Ammon's horn (tissue), 1 donor: ENCODE measurements at regions not wholly inside any gene's neighbourhood (a gene's known extent, or its start where the extent isn't known, plus 50 kb on each side); places are given as distances from the start of the nearest gene placed in this dataset.
"Not testable (repeated sequence)": the region's sequence is repeated elsewhere in the genome, so short reads cannot be mapped to it uniquely, and the experiment has no call there.

Source experiments
- DNase-seq: peaks from one replicate; pipeline ENCODE4 v3.0.0-alpha.2; 2016; ENCODE audit warnings: low spot score

GRCh38 chr18:30451981-30452380, 590.6 kb downstream of the DSC3 start:
- no peak for DNase-seq

DNA sequence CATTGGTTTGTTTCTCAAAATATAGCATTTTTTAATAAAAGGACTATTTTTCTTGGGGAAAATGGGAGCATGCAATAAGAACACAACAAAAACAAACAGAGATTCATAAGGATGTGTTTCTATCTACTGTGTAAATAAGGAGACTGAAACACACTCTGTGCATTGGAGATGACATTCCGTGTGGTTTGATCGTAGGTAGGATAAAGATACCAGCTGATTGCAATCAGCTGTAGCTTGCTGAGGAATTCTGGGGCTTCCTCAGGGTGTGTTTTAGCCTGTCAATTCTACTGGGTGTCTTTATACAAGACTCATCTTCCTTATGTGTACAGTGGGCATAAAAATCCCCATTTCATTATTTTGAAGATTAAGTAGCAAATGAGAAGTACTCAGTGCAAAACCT, 591.6 kb downstream of the DSC3 start:
- DNase-seq: no peak

DNA sequence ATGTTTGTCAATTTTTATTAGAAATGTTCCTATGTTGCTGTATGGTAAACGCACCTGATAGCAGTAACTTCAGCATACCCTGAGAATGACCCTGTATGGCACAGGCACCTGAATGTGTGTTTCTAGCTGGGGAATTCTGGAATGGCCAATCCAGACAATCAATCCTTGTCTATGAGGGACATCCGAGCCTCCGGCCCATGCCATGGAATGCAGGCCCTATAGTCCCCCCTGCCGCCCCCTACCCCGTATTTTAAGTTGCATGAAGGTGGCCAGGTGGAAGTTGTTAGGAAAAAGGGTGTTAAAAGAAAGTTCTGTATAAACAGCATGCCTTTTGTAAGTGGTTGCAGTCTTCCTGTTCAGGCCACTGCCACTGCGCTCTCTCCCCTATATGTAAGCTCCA, 595.9 kb downstream of the DSC3 start:
- no peak for DNase-seq

- no peak for DNase-seq
Observed at GRCh38 chr18:30444544-30444943, 598.0 kb downstream of the DSC3 start.

GRCh38 chr18:30440351-30440750, 602.2 kb downstream of the DSC3 start:
- no peak for DNase-seq

GRCh38 chr18:30439174-30439573, 603.4 kb downstream of the DSC3 start:
- DNase-seq: no peak

DNA sequence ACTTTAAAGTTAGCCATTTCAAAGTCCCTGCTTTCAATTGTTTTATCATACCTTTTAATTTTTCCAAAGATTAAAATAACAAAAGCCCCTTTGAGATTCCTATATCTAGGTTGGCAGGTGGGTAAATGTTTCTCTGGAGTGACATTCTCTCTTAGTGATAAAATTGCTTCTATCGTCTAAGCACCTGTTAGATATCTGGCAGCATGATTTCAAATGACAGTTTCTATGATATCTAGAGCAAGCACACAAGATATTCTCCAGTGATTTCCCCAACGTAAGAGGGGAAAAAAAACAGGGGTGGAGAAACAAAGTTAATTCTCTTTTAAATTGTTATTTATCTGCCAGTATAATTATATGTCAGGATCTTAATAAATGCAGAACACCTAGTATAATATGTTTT, 610.2 kb downstream of the DSC3 start:
- no peak for DNase-seq

GRCh38 chr18:30419399-30419798, 623.1 kb downstream of the DSC3 start:
- DNase-seq: not testable (repeated sequence)

DNA sequence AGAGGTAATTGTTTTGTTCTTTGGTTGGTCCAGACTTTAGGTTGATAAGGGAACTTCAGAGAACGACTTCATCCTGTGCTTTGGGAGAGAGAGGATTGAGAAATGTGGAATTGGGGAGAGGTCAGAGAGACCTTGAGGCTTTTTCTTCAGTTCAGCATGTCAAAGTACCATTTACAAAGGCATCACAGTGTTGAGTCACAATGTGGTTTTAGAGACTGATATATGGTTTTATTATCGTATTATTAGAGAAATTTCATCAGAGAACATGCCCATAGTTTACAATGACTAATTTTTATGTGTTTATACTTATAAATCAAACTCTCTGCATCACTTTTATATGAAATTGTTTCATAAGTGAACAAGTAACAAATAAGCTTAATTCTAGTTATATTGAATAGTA, 626.6 kb downstream of the DSC3 start:
- no peak for DNase-seq

DNA sequence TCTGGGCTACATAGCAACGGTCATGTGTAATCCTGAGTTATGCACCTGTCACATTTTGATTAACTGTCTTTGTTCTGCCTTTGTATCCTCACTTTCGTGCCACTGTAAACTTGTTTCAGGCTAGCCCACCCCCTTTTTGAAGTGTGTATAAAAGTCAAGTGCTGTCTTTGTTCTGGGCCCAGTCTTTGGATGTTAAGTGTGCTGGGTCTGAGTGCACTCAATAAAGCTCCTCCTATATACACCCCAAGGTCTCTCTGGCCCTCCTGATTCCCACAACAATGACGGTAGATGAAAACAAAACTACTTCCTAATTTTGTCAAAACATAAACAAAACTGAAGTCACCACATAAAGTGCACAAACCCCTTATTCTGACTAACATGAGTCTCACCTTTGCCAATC, 633.4 kb downstream of the DSC3 start:
- DNase-seq: no peak

- no peak for DNase-seq
Observed at GRCh38 chr18:30406728-30407127, 635.8 kb downstream of the DSC3 start.

- DNase-seq: no peak
Observed at GRCh38 chr18:30405038-30405437, 637.5 kb downstream of the DSC3 start.

GRCh38 chr18:30404422-30404821, 638.1 kb downstream of the DSC3 start:
- no peak for DNase-seq

- no peak for DNase-seq
Observed at GRCh38 chr18:30403278-30403677, 639.3 kb downstream of the DSC3 start.

DNA sequence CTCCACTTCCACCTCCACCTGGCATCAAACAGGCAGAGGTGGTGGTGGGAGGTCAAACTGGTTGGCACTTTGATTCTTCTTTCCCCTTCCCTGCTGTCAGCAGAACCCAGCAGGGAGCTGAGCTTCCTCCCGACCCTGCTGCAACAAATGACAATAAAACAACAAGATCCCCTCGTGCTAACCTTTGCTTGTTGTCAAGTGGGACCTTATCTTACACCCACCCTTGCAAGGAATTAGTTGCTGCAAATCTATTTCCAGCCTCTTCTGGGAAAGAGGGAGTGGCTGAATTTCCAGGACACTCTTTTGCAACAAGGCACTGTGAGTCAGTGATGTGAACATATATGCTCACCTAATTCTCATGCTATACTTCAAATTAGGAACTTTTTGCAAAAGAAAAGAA, 655.1 kb downstream of the DSC3 start:
- no peak for DNase-seq

DNA sequence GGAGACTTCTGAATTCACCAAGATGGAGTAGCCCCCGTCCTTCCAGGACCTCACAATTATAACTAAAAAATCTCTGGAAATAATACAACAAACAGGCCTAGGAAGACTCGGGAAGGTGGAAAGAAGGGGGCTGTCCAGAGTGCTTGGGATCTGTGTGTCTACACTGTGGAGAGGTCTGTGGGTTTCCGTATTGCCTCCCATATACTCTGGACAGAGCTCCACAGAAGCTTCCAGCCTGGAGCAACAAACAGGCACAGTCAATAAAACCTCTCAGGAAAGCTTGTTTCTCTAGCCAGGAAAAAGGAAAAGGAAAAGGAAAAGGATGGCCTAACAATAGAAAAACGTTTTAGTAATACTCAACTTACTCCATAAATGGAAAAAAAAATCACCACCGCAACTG, 655.9 kb downstream of the DSC3 start:
- DNase-seq: no peak

DNA sequence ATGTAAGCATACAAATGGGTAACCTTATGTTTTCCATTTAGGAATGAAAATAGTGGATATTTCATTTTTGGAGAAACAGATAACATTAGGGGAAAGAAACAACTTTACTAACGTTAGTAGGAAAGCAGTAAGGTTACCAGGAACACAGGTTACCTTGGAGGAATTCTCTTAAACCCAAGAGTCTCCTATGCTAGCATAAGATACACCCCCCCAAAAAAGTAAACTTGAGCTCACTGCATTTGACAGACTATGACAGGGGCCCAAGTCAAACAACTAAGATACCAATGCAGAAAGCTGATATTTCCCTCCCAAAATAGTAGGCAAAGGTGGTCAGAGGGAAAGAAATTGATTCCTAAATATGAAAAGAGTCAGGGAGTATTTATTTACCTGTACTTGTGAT, 656.9 kb downstream of the DSC3 start:
- no peak for DNase-seq

GRCh38 chr18:30381826-30382225, 660.7 kb downstream of the DSC3 start:
- no peak for DNase-seq

DNA sequence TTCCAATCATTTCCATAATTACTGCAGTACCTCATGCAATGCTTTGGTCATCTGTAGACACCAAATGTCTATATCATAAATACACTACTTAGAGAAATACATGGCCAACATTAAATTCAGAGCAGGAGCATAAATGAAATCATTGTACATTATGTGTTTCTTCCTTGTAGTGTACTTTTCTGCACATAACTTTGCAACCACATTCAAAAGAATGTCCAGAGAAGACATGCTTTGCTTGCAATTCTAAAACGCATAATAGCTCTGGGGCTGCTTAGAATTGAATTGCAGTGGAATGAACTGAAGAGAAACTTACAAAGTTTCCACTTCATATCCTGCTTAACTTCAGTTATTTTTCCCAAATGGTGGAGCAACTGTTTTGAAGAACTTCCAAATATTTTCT, 664.4 kb downstream of the DSC3 start:
- no peak for DNase-seq

DNA sequence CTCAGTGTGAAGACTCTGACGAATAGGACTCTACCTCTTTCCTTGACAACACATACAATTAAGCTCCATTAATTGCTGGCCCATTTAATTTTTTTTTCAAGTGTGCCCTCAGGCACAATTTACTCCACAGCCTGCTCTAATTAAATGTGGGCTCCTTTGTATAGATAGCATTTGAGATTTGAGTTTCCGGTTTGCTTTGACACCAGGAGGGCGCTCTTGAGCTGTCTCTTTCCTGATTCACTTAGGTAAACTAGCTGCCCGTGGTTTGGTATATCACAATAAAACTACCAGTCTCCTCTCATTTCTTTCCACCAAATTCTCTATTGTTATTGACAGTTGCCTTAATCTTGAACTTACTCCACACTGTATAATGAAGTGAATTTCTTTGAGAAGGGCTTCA, 666.0 kb downstream of the DSC3 start:
- no peak for DNase-seq

- no peak for DNase-seq
Observed at GRCh38 chr18:30361864-30362540, 680.5 kb downstream of the DSC3 start.

DNA sequence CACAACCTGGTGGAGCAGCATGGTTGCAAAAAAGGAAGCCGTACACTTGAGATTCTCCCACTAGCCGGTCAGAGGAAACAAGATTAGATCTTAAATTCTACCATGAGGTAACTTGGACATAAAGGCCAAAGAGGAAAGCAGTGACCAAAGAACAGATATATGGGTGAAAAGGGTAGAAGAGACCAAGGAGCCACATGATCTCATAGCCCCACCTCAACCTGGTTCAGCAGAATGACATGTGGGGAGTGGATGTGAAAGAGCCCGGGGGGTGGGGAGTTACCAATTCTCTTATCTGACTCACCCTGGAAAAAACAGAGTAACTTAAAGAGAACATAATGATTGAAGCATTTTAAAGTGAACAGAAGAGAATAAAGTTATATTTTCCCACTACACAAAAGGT, 683.0 kb downstream of the DSC3 start:
- DNase-seq: no peak

DNA sequence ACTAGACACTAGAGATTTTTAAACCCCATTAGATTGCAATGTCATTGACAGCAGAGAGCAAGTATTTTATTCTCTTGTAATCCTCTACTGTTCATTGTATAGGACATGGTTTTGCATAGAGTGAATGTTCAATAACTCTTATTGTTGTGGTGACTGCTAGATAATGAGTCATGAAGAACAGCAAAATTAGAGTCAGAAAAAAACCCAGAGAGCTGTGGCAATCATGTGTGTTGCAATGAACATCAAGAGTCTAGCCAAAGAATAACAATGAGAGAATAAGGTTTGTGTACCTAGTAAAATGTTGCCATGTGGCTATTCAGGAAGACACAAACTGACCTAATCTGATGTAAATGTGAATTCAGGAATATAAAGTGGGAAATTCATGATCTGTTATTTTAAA, 684.0 kb downstream of the DSC3 start:
- DNase-seq: peak; percentile 37

- no peak for DNase-seq
Observed at GRCh38 chr18:30352551-30353168, 689.9 kb downstream of the DSC3 start.
